Ovary (tissue), 3 donors: ENCODE measurements at regions not wholly inside any gene's neighbourhood (a gene's known extent, or its start where the extent isn't known, plus 50 kb on each side); places are given as distances from the start of the nearest gene placed in this dataset.

Source experiments
- CTCF ChIP-seq, 3 donors: fragments of 450-650 bp in 2 of 3; fragments of 200-600 bp in 1 of 3; IDR thresholded peaks; one replicate each; pipeline versions ENCODE4 v1.5.1 to v1.8.0; 2016 to 2022; ENCODE audit warnings: antibody characterized with exemption in 3 of 3, mild to moderate bottlenecking in 1 of 3
- EP300 ChIP-seq: sonication (generic); formaldehyde crosslinking; IDR thresholded peaks from one replicate; pipeline ENCODE4 v1.6.1; 2017; ENCODE audit warnings: antibody characterized with exemption
- donor health status: DM: no; HTN: no; CAD: no.

DNA sequence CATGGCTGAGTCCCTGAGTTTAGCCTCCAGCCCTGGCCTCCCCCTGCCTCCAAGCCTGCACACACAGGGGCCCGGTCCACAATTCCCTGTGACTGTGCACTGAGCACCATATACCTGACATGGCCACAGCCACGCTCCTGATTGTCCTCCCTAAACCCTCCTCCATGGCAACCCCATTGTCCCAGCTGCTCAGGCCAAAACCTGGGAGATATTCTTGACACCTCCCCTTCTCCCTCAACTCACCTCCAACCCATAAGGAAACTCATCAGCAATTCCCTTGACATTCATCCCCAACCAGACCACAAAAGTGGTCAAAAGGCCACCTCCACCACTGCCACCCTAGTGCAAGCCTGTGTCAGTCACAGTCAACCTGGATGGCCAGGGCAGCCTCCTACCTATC, 107.5 kb upstream of the MVB12B start:
- TF ChIP-seq CTCF (IDR thresholded peaks at IDR 0.05): no peak
- TF ChIP-seq EP300: no peak
